ENCODE measurements at regions not wholly inside any gene's neighbourhood (a gene's known extent, or its start where the extent isn't known, plus 50 kb on each side); places are given as distances from the start of the nearest gene placed in this dataset.

GRCh38 chr18:10009321-10010144, 95.7 kb downstream of the VAPA start:
- no peaks in the 10 kb centered on the region for H3K4me1 ChIP-seq (ENCODE audit: control insufficient read depth in 1 of 2, insufficient read depth in 2 of 2, low read length in 2 of 2)
- ChIA-PET CTCF (no interaction called here), RAD21 (ENCODE audit: low non-redundant PET in 1 of 2, low total read pairs in 2 of 2, uncharacterized antibody in 2 of 2, unreplicated experiment in 2 of 2) (no interaction called here), POLR2A (no interaction called here)
- no peak overlapping the region for H3K4me3 ChIP-seq (replicated peaks in 1 of 2; ENCODE audit: low read depth in 1 of 2, low read length in 2 of 2)
- H3K27ac ChIP-seq (ENCODE audit: low read depth, low read length) = no peak overlapping the region
- intact Hi-C loops (cut with micrococcal nuclease) = loop anchor here (5.0 kb wide), 1 partner anchor 58 kb away; no protein-coding TSS in a partner anchor
- ATAC-seq (no peak), DNase-seq (ENCODE audit: low read depth, low spot score) (no peak)
- no peak overlapping the region for H3K4me2 ChIP-seq (ENCODE audit: low read length)
- H2AFZ ChIP-seq (ENCODE audit: low read depth, low read length, poor library complexity, severe bottlenecking) = no peak overlapping the region
- H3K36me3 ChIP-seq (ENCODE audit: control insufficient read depth in 1 of 2, insufficient read depth in 2 of 2, low read length in 2 of 2) = no peaks in the 10 kb centered on the region
- BruUV-seq (replicated peaks) = no TSS peak
- no peaks in the 10 kb centered on the region for H3K79me2 ChIP-seq (ENCODE audit: insufficient read depth, low read length)
- no peaks in the 10 kb centered on the region for H3K9me3 ChIP-seq (ENCODE audit: control insufficient read depth in 1 of 2, insufficient read depth in 1 of 2, low read depth in 1 of 2, low read length in 2 of 2)
- no peaks in the 10 kb centered on the region for H4K20me1 ChIP-seq (ENCODE audit: insufficient read depth)
- no peaks in the 10 kb centered on the region for H3K9me2 ChIP-seq (ENCODE audit: insufficient read depth)
- no peak for TF ChIP-seq YY1 (IDR thresholded peaks at IDR 0.05; ENCODE audit: extremely low read depth, insufficient replicate concordance, low read depth, low read length)
- no peak for TF ChIP-seq CBX3 (IDR thresholded peaks at IDR 0.05; ENCODE audit: low read depth)
- TF ChIP-seq CEBPB (IDR thresholded peaks at IDR 0.05; ENCODE audit: low read depth) = no peak
- TF ChIP-seq ZNF274 (IDR thresholded peaks at IDR 0.05; ENCODE audit: low read depth, low read length) = no peak
- TF ChIP-seq MAX (IDR thresholded peaks at IDR 0.05) = no peak
- no peak for TF ChIP-seq EGR1 (IDR thresholded peaks at IDR 0.05; ENCODE audit: low read depth)
- 0 out of 2 replicates have a peak, but pooled peaks cover 3% of the 10 kb centered on the region for H3K27me3 ChIP-seq (ENCODE audit: insufficient read depth, low read length)
- H3K9ac ChIP-seq (ENCODE audit: low read length) = no peak overlapping the region

GRCh38 chr18:10010611-10011015, 96.8 kb downstream of the VAPA start:
- 0 out of 2 replicates have a peak, but pooled peaks cover 3% of the 10 kb centered on the region for H3K27me3 ChIP-seq (ENCODE audit: insufficient read depth, low read length)
- RAD21 ChIA-PET (ENCODE audit: low non-redundant PET in 1 of 2, low total read pairs in 2 of 2, uncharacterized antibody in 2 of 2, unreplicated experiment in 2 of 2) = no interaction called here
- no peak overlapping the region for H3K27ac ChIP-seq (ENCODE audit: low read depth, low read length)
- H2AFZ ChIP-seq (ENCODE audit: low read depth, low read length, poor library complexity, severe bottlenecking) = no peak overlapping the region
- no peaks in the 10 kb centered on the region for H3K36me3 ChIP-seq (ENCODE audit: control insufficient read depth in 1 of 2, insufficient read depth in 2 of 2, low read length in 2 of 2)
- CTCF ChIA-PET = no interaction called here
- no TSS peak for BruUV-seq (replicated peaks)
- H3K4me2 ChIP-seq (ENCODE audit: low read length) = no peak overlapping the region
- no peaks in the 10 kb centered on the region for H4K20me1 ChIP-seq (ENCODE audit: insufficient read depth)
- H3K9me2 ChIP-seq (ENCODE audit: insufficient read depth) = no peaks in the 10 kb centered on the region
- H3K79me2 ChIP-seq (ENCODE audit: insufficient read depth, low read length) = no peaks in the 10 kb centered on the region
- no peak for DNase-seq (ENCODE audit: low read depth, low spot score)
- no peaks in the 10 kb centered on the region for H3K9me3 ChIP-seq (ENCODE audit: control insufficient read depth in 1 of 2, insufficient read depth in 1 of 2, low read depth in 1 of 2, low read length in 2 of 2)
- intact Hi-C loops (cut with micrococcal nuclease) = loop anchor here (5.0 kb wide), 1 partner anchor 57 kb away; no protein-coding TSS in a partner anchor
- TF ChIP-seq EGR1 (IDR thresholded peaks at IDR 0.05; ENCODE audit: low read depth) = no peak
- no peak for TF ChIP-seq SRF (IDR thresholded peaks at IDR 0.05; ENCODE audit: low read depth)
- TF ChIP-seq TCF7L2 (IDR thresholded peaks at IDR 0.05; ENCODE audit: borderline replicate concordance, extremely low read depth, insufficient read depth, insufficient read length) = no peak
- H3K4me1 ChIP-seq (ENCODE audit: control insufficient read depth in 1 of 2, insufficient read depth in 2 of 2, low read length in 2 of 2) = peaks cover 2 to 8% of the 10 kb centered on the region in 2 experiments; a peak in 2 of 4 replicates
- H3K4me3 ChIP-seq (replicated peaks in 1 of 2; ENCODE audit: low read depth in 1 of 2, low read length in 2 of 2) = no peak overlapping the region
- H3K9ac ChIP-seq (ENCODE audit: low read length) = no peak overlapping the region
- POLR2A ChIA-PET = no interaction called here
- no peak for ATAC-seq

All from HCT116 (cell line).